ENCODE measurements at regions not wholly inside any gene's neighbourhood (a gene's known extent, or its start where the extent isn't known, plus 50 kb on each side); places are given as distances from the start of the nearest gene placed in this dataset.

DNA sequence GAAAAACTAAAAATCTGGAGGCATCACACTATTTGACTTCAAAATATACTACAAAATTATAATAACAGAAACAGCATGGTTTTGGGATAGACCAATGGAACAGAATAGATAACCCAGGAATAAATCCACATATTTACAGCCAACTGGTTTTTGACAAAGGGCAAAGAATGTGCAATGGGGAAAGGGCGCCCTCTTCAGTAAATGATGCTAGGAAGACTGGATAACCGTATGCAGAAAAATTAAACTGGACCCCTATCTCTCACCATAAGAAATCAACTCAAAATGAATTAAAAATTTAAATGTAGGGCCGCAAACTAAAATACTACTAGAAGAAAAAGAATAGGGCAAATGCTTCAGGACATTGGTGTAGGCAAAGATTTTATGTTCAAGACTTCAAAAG lies 440.5 kb upstream of the SGCG start:
- TF ChIP-seq, protein P1, sequence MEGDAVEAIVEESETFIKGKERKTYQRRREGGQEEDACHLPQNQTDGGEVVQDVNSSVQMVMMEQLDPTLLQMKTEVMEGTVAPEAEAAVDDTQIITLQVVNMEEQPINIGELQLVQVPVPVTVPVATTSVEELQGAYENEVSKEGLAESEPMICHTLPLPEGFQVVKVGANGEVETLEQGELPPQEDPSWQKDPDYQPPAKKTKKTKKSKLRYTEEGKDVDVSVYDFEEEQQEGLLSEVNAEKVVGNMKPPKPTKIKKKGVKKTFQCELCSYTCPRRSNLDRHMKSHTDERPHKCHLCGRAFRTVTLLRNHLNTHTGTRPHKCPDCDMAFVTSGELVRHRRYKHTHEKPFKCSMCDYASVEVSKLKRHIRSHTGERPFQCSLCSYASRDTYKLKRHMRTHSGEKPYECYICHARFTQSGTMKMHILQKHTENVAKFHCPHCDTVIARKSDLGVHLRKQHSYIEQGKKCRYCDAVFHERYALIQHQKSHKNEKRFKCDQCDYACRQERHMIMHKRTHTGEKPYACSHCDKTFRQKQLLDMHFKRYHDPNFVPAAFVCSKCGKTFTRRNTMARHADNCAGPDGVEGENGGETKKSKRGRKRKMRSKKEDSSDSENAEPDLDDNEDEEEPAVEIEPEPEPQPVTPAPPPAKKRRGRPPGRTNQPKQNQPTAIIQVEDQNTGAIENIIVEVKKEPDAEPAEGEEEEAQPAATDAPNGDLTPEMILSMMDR (IDR thresholded peaks at IDR 0.05; ENCODE audit: insufficient read depth, low read depth, low read length) = no peak
- H3K27me3 ChIP-seq (ENCODE audit: control insufficient read depth, insufficient read depth, low read length) = no peaks in the 10 kb centered on the region
- CTCF ChIA-PET = no interaction called here
- POLR2A ChIA-PET = no interaction called here
- DNase-seq (ENCODE audit: low read depth) = no peak
- H3K36me3 ChIP-seq (ENCODE audit: control insufficient read depth, insufficient read depth, low read length) = no peaks in the 10 kb centered on the region
- H3K4me3 ChIP-seq (ENCODE audit: low read depth, low read length) = no peak overlapping the region

DNA sequence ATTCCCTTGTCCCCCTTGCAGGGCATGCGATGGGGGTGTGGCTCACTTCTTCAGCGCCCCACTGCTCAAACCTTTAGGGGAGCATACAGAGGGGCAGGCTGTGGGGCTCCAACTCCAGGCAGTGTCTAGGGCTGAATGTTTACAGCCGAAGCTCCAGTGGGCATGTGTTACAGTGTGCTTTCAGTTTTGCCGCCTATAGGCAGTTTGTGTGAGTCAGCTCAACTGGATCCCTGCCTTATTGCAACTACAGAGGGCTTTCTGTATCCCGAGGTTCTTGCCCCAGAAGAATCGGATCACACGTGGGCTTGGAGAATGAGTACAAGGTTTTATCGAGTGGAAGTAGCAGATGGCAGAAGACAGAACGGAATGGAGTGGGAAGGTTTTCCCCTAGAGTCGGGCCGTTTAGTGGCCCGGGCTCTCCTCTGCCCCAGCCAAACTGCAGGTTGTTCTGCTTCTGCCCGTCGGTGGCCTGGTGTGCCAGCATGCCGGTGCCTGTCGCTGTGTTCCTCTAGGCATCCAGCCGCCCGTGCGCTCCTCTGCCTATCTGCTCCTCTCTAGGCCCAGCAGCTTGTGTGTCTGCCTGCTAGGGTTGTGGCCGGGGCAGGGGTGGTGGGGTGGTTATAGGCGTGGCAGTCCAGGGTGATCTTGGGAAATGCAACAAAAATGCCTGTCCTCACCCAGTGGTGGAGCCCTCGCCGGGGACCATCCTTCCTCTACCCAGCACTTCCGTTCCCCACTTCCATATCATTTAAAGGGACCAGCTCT lies 435.9 kb upstream of the SGCG start:
- ChIA-PET POLR2A (interaction anchor here (0.6 kb wide), 1 partner anchor 70 kb away, joined by 3 read pairs; no protein-coding TSS in a partner anchor), CTCF (no interaction called here)
- no peak overlapping the region for H3K4me3 ChIP-seq (ENCODE audit: low read depth, low read length)
- no peaks in the 10 kb centered on the region for H3K36me3 ChIP-seq (ENCODE audit: control insufficient read depth, insufficient read depth, low read length)
- no peak for DNase-seq (ENCODE audit: low read depth)
- no peaks in the 10 kb centered on the region for H3K27me3 ChIP-seq (ENCODE audit: control insufficient read depth, insufficient read depth, low read length)
- TF ChIP-seq, protein P1 (IDR thresholded peaks at IDR 0.05; ENCODE audit: insufficient read depth, low read depth, low read length) = no peak

DNA sequence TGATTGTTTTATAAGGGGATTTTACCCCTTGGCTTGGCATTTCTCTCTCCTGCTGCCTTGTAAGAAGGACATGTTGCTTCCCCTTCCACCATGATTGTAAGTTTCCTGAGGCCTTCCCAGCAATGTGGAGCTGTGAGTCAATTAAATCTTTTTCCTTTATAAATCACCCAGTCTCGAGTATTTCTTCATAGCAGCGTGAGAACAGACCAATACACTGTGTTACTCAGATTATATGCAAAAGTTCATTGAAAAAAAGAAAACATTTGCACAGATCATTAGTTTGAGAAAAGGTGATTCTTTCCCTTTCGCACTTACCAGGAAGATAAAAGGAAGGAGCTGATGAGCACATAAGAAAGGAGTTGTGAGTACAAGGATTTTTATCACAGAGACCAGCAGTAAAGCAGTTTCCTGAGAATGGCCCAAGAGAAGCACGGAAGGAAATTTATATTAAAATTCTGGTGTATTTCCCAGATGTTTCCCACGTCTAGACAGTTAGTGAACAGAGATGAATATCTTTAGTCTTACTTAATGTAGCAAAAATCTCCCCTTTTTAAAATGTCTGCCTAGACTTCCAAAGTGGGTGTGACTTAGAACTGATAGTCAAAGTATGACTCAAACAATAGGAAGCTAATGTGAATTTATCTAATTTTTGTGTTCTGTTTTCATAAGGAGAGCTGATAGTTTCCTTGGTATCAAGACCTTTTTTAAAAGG lies 431.8 kb upstream of the SGCG start:
- TF ChIP-seq, protein P1 (IDR thresholded peaks at IDR 0.05; ENCODE audit: insufficient read depth, low read depth, low read length) = no peak
- POLR2A ChIA-PET = no interaction called here
- H3K36me3 ChIP-seq (ENCODE audit: control insufficient read depth, insufficient read depth, low read length) = no peaks in the 10 kb centered on the region
- peak; percentile 6 for DNase-seq (ENCODE audit: low read depth)
- H3K4me3 ChIP-seq (ENCODE audit: low read depth, low read length) = no peak overlapping the region
- H3K27me3 ChIP-seq (ENCODE audit: control insufficient read depth, insufficient read depth, low read length) = no peaks in the 10 kb centered on the region
- CTCF ChIA-PET = no interaction called here

DNA sequence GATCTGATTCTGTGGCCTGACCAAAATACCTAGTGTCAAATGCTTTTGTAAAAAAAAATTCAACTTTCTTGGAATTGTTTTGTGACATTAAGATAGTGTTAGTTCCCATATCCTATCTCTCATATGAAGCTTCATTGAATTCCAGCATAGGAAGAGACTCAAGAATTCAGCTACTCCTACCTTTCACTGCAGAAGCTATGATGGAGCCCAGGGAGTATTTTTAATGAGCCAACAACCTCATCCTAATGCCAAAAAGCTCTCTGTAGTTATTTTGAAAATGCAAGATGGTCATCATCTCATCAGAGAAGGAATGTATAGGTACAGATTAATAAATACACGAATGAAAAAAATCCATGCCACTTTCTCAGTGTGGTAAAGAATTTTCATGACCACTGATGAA lies 431.2 kb upstream of the SGCG start:
- CTCF ChIA-PET = interaction anchor here (0.5 kb wide), 1 partner anchor 25 kb away, joined by 4 read pairs; no protein-coding TSS in a partner anchor
- Histone ChIP-seq H3K27me3 (ENCODE audit: control insufficient read depth, insufficient read depth, low read length) (no peaks in the 10 kb centered on the region), H3K36me3 (ENCODE audit: control insufficient read depth, insufficient read depth, low read length) (no peaks in the 10 kb centered on the region), H3K4me3 (ENCODE audit: low read depth, low read length) (no peak overlapping the region)
- TF ChIP-seq, protein P1 (IDR thresholded peaks at IDR 0.05; ENCODE audit: insufficient read depth, low read depth, low read length) = no peak
- DNase-seq (ENCODE audit: low read depth) = no peak
- POLR2A ChIA-PET = no interaction called here

DNA sequence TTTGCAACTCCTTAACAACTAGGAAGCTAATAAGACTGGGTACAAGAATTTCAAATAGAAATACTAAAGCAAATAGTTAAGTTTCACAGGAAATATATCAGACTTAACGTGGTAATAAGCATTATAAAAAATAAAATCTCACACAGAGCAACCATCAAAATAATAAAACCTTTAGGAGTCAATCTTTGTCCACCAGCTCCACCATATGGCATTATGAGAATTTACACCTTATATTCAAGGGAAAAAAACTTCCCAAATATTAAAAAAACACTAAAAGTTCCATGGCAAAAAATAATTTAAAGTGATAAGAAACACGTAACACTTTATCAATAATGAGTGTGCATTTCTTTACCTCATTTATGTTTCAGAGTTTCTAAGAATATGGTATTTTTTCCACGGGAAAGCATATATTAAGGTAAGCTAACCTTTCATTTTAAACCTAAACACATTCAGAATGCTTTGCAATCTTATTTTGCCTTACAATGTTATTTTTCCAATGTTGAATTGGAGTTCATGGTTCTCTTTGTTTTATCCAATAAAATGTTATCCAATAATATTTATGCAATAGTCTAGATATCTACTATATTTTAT lies 423.2 kb upstream of the SGCG start:
- Histone ChIP-seq H3K27me3 (ENCODE audit: control insufficient read depth, insufficient read depth, low read length) (no peaks in the 10 kb centered on the region), H3K36me3 (ENCODE audit: control insufficient read depth, insufficient read depth, low read length) (no peaks in the 10 kb centered on the region), H3K4me3 (ENCODE audit: low read depth, low read length) (no peak overlapping the region)
- CTCF ChIA-PET = interaction anchor here (1.2 kb wide), 1 partner anchor 23 kb away, joined by 3 read pairs; no protein-coding TSS in a partner anchor
- TF ChIP-seq, protein P1 (IDR thresholded peaks at IDR 0.05; ENCODE audit: insufficient read depth, low read depth, low read length) = no peak
- no peak for DNase-seq (ENCODE audit: low read depth)
- POLR2A ChIA-PET = no interaction called here

Data from BJ (cell line).